Endothelial cell of hepatic sinusoid (primary cell): ENCODE measurements at regions not wholly inside any gene's neighbourhood (a gene's known extent, or its start where the extent isn't known, plus 50 kb on each side); places are given as distances from the start of the nearest gene placed in this dataset.
"Not testable (repeated sequence)": the region's sequence is repeated elsewhere in the genome, so short reads cannot be mapped to it uniquely, and the experiment has no call there.

ENCODE experiments used
- in situ Hi-C: cut with HindIII; loops from 2 replicates; pipeline ENCODE4 v1.10.0; 2017; ENCODE audit warnings: low sequenced_read_pairs

DNA sequence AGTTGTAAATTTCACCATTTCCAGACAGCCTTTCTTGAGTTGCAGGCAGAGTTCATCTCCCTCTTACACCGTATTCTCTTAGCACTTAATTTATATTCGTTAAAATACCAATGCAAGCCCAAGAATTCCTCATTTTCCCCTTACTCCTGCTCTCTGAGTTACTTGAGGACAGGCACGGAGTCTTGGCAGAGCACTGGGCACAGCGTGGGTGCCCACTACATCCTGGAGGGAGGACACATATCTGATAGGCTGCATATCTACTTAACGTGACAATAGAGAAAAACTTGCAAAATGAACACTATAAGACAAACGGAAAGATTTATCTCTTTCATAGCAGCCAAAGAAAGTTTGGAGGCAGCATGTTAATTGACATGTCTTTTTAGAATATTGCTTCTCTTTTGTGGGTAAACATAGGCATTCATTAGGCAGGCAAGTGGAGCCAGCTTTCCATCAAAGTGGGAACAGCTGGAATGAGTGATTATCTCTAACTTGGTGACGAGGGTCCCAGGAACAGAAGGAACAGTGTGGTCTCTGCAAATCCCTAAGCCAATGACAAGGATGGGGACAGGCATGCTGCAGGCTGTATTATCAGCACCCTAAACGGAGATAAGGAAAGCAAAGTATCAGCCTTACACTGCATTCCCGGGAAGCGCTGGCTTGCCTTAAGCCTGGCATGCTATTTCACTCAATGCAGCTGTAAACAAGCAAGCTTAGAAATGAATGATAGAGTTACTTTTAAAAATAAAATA is 116.5 kb downstream of the RTP4 start:
- in situ Hi-C loops, result loop anchor here (5.0 kb wide), 1 partner anchor 53 kb away; no protein-coding TSS in a partner anchor

DNA sequence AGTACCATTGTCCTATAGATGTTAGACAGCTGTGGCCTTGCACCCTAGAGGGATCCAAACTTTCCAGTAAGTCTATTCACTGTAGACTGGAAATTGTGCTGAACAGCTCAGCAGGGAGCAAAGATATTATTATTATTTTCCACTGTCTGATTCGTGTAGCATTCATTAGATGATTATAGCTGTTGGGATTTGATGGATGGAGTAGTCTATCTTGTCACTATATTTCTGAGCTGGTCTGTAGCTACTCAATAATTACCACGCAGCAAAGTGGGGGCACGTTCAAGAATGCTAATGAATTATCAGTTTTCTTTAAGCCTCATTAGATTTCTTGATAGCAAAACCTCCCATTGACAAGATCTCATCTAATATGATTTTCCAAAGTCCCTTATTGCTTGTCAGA is 113.2 kb downstream of the RTP4 start:
- in situ Hi-C loops, result no loop called here

DNA sequence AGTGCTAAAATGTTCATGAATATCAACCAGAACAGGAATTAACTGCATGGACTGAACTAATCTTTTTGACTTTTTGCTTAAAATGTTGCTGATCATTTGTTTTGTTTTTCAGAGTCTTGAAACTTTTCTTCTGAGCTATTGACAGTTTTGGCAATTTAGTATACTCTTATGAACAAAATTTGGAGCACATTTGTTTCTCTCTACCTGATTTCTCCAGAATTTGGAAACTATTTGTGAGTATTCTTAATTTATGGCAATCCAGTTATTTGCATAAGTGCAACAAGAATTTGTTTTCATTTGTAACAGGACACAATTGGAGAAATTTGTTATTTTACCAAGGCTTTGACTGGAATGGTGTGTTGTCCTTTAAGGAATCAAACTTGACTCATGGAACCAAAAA is 107.4 kb downstream of the RTP4 start:
- in situ Hi-C loops, result not testable (repeated sequence)

DNA sequence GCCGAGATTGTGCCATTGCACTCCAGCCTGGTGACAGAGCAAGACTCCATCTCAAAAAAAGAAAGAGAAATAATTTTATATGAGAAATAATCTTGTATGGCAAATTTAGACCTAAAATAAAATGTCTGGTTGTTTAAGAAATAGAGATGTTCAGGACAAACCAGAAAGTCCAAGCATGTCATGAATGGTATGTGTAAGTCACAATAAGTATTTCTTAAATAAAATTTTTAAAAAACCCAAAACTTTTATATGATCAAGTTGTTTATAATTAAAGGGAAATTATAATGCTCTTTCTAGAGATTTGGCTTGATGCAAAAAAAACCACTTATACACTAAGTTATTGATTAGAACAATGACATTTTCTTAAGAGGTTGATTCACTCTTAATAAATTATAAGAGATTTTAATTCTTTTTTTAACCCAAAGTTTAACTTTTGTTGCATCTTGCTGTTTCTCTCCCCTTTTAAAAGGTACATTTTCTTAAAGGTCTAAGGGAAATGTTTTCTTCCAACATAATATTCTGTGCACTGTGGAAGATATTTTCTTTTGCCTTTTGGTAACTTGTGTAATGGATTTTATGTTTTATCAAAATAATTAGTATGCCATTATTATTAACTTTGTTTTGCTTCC is 105.7 kb downstream of the RTP4 start:
- in situ Hi-C loops, result no loop called here

DNA sequence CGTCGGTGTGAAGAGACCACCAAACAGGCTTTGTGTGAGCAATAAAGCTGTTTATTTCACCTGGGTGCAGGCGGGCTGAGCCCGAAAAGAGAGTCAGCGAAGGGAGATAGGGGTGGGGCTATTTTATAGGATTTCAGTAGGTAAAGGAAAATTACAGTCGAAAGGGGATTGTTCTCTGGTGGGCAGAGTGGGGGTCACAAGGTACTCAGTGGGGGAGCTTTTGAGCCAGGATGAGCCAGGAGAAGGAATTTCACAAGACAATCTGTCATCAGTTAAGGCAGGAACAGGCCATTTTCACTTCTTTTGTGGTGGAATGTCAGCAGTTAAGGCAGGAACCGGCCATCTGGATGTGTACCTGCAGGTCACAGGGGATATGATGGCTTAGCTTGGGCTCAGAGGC is 98.1 kb downstream of the RTP4 start:
- in situ Hi-C loops, result not testable (repeated sequence)

DNA sequence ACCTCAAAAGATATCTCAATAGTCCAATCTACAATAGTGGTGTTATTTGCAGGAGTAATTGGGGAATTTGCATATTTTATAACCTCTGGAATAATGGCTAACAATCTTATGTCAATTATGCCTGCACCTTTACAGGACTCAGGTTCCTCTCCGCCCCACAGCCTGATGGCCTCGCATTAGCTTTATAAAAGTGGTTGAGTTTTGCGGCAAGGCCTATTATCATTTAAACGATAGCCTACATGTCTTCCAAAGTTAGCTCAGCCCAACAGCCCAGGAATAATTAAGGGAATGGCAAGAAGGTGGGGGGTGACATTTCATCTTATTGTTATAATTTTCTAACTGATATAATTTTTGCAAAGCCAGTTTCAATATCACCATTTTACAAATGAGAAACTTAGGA is 97.3 kb downstream of the RTP4 start:
- in situ Hi-C loops, result no loop called here

DNA sequence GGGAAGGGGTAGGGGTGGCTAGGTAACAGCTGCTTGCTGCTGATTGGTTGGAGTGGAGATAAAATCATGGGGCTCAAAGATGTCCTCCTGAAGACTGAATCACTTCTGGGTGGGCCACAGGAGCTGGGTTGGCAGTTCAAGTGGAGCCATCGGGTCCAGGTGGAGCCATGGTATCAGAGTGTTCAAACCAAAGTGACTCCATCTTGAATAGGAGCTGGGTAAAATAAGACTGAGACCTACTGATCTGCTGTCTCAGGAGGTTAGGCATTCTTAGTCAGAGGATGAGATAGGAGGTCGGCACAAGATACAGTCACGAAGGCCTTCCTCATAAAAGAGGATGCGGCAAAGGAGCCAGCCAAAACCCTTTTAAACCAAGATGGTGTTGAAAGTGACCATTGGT is 96.5 kb downstream of the RTP4 start:
- in situ Hi-C loops, result no loop called here

DNA sequence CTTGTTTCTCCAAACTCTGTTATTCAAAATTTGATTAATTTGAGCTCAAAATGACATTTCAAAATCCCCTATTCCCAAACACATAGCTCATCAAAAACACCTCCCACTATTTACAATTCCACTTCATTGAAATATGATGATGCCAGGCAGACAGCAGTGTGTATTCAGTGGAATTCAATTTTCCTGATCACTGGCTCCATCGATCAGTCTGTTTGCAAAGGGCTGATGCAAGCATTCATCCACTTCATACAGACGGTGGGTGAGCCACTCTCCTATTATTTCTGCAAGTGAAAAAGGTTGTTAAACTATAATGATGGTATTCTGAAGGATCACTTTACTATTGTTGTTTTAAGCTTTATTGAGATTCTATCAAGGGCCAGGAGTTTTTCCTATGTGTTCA is 90.7 kb downstream of the RTP4 start:
- in situ Hi-C loops, result loop anchor here (5.0 to 10.0 kb wide), 2 partner anchors 33 to 134 kb away; no protein-coding TSS in a partner anchor

DNA sequence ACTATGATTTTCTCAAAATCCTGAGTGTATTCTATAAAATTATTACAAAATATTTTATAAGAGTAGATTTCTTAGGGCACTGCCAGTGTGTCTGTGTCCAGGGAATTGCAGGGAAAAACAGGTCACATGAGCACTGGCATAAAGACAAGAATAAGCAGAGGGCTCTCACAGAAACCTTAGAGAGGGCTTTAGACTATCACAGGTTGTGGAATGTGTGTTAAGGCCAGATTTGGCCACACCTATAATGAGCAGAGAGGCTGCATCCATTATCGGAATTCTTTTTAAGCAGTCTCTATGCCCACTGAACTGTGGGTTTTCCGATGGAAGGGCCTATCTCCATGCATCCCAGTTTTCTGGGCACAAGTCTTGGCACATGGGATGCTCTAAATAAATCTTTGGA is 90.2 kb downstream of the RTP4 start:
- in situ Hi-C loops, result loop anchor here (5.0 to 10.0 kb wide), 2 partner anchors 34 to 134 kb away; no protein-coding TSS in a partner anchor

DNA sequence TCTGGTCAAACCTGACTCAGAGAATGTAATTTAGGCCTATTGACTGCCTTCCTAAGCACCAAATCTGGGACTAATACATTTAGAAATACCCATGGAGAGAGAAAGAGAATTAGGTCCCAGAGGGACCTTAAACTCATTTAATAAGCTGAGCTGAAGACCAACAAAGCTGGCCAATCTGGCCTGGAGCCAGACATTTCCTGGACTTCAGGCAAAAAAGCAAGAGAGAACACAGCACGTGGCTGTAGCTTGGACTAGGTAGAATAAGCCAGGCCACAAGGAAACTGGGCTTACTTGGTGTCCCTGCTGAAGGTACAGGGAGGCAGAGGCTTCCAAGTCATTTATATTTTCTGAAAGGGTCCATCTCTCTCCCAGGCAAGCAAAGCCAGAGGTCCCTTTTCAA is 88.1 kb downstream of the RTP4 start:
- in situ Hi-C loops, result loop anchor here (5.0 to 10.0 kb wide), 2 partner anchors 36 to 131 kb away; no protein-coding TSS in a partner anchor

DNA sequence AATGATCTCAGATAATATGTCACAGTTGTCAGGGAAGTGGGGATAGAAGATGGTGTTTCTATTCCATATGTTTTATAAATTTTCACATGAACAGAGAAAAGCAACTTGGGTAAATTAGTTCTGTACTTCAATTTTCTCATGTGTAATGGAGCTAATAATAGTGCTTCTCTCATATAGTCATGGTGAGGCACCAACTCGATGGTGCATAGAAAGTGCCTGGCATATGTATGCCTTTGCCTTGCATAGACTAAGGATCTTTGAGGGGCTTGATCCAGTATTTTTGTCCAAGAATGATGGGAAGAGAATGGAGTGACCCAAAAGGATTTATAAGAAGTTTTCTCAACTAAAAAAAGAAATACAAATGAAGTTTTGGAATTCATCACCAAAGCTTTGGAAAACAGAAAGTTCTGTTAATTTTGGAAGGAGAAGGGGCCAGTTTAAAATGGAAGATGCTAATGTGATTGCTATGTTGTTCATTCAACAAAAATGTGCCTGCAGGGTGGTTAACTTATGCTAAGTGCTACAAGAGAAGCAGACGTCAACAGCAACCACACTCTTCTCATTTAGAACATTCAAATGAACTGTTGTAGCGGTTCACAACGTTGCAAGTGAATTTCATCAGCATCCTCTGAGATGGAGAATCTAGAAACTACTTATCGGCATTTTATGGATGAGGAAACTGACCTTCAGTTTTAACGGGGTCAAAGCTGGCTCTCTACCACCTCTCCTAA is 86.1 kb downstream of the RTP4 start:
- in situ Hi-C loops, result loop anchor here (10.0 kb wide), 1 partner anchor 129 kb away; no protein-coding TSS in a partner anchor

DNA sequence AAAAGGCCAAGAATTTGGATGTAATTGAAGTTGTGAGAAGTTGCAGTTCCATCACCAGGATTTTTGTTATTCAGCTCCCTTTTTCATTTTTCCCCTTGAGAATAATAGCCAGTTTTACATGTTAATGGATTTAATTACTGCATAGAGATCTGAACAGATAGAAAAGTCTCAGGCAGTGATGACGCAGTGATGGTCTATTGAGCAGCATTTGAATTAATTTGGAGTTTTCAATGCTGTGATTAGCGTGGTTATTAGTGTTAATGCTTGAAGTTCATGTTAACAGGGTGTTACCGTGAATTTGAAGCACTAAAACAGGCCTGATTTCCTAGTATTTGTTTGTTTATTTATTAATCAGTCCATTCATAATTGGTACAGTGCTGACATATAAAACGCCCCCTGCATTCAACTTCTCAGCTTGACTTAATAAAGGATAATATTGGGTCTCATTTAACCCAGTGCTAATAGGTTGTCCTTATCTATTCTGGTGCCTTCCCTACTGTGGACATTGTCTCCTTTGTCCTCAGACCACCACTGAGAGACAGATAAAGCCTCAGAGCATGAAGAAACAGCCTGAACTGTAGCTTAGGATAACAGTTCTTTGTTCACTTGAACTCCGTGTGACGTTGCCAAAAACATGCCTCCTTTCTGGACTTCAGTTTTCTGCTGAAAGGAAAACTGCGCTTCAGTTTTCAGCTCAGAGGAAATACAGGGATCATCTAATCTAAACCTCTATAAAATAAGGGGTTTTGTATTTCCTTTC is 82.4 kb downstream of the RTP4 start:
- in situ Hi-C loops, result loop anchor here (10.0 kb wide), 1 partner anchor 126 kb away; no protein-coding TSS in a partner anchor

DNA sequence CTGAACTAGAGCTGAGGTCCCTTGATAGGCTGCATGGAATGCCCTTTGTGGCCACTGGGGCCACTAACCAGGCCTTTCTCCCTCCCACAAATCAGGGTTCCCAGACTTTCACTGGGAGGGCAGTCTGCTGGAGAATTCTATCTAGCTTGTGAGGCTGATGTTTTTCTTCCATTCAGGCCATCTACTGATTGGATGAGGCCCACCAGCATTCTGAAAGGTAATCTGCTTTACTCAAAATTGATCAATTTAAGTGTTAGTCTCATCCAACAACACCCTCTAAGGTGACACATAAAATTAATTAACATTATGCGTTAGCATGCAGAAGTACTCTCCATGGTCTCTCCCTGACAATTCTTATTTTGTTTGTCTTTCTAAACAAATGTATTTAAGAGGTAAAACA is 80.5 kb downstream of the RTP4 start:
- in situ Hi-C loops, result no loop called here

DNA sequence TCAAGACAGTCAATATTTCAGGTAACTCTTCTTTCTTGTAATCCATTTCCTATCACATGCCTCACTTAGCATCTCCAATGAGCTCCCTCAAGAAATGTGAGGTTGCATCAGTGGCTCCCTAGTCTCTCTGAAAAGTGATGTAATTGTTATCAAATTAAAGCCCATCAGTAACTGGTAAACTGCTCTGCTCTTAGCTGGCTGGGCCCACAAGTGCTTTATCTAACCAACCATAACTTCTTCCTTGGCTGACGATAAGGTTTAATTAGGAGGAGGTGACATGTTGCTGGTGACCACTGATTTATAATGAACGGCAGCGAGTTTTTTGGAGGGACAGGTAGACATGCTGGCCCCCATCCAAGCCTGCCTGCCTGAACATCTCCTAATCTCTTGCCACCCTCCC is 79.6 kb downstream of the RTP4 start:
- in situ Hi-C loops, result no loop called here

DNA sequence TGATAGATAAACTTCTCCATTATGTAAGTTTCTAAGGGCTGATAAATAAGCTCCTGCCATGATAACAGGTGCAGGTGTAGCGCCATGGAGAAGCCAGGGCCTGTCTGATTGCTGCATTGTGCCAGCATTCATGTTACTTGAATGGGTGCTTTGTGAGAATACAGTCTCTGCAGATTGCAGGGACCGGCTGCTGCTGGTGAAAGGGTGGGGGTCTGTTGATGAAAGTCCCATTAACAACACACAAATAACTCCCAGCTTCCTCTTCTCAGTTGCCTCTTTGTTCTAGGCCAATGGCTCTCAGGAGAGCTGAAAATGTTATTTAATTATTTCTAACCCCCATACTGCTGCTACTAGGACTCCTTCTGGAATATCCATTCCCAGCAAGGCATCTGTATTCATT is 77.2 kb downstream of the RTP4 start:
- in situ Hi-C loops, result no loop called here

DNA sequence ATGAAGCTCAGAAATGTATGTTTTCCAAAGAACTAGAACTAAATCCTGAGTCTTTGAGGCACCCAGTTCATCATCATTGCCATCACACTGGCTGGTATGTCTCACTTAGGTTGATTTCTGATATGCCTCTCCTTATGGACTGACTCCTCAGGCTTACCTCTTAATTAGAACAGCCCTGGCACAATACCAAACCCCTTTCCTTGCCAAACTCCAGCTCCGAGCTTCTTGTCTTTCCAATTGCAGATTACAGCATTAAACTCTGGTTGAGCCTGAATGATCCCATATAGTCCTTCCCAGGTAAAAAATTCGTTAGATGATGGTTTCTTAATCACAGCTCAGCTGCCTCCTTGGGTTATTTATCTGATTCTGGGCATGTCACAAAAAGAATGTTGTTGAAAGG is 66.3 kb downstream of the RTP4 start:
- in situ Hi-C loops, result no loop called here

DNA sequence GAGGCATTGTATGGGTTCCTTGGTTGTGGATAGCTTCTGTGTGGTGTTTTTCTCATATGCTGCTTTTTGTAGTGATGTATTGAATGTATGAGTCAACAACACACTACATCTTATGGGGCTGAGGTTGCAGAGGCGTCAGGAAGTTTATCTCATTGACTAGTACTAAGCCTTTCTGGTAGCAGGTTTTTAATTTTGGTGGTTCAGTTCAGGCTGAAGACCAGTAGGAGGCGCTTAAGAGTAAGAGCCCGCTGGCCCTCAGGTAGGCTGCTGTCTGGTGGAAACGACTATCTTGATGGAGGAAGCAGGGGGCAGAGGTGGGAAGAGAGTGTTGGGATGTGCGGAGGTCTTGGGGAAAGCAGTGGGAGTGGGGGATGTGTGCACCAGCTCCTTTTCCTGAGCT is 62.4 kb downstream of the RTP4 start:
- in situ Hi-C loops, result no loop called here
